CD4-positive, alpha-beta T cell treated with Interleukin-10 for 1 hour (primary cell): ENCODE measurements at regions not wholly inside any gene's neighbourhood (a gene's known extent, or its start where the extent isn't known, plus 50 kb on each side); places are given as distances from the start of the nearest gene placed in this dataset.
"Not testable (repeated sequence)": the region's sequence is repeated elsewhere in the genome, so short reads cannot be mapped to it uniquely, and the experiment has no call there.

Source experiments
- DNase-seq: peaks from one replicate; pipeline ENCODE4 v3.0.0-alpha.2; 2020

DNA sequence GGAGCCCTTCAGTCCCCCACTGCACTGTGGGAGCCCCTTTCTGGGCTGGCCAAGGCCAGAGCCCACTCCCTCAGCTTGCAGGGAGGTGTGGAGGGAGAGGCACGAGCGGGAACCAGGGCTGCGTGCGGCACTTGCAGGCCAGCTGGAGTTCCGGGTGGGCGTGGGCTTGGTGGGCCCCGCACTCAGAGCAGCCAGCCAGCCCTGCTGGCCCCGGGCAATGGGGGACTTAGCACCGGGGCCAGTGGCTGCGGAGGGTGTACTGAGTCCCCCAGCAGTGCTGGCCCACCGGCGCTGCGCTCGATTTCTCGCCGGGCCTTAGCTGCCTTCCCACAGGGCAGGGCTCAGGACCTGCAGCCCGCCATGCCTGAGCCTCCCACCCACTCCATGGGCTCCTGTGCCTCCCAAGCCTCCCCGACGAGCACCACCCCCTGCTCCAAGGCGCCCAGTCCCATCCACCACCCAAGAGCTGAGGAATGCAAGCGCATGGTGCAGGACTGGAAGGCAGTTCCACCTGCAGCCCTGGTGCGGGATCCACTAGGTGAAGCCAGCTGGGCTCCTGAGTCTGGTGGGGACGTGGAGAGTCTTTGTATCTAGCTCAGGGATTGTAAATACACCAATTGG, 776.2 kb downstream of the KCTD8 start:
- DNase-seq, result not testable (repeated sequence)

DNA sequence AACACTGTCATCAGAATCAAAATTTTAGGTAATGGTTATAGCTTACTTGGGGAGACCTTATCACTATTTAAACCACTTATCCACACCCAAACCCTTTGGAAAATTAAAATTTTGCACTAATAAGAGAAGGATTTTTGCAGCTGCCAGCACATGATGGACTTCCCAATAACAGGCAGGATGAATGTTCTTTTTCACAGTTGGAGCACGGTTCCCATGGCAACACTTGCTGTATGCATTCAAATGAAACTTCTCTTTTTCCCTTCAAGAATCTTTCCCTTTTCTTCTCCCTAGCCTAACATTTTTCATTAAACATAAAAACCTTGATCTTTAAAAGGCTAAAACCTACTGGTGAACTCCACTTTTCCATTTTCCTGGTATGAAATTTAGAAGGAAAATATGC, 768.2 kb downstream of the KCTD8 start:
- no peak for DNase-seq

DNA sequence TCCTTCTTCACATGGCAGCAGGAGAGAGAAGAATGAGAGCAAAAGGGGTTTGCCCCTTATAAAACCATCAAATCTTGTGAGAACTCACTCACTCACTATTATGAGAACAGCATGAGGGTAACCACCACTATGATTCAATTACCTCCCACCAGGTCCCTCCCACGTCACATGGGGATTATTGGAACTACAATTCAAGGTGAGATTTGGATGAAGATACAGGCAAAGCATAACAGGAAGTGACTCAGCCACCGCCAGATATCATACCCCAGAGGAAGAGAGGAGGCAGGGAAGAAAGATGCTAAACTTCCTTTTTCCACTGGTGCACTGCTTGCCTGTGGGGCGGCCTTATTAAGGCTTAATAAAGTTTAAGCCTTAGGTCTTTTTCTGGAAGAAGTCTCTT, 766.1 kb downstream of the KCTD8 start:
- no peak for DNase-seq

DNA sequence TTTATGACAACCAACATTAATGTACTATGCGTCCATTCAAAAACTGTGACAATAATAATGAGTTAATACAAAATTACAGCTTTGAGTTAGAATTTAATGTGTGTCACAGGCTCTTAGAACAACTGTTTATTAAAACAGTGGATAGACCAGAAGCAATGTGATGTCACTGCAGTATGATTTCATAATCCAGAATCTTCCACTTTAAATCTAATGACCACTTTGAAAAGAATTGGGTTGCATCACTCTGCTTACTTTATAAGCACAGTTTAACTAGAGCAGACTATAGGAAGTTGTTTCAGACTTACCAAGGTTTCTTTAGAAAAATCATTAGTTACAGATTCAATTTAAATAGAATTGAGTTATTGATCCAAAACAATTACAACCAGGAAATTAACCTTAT, 758.5 kb downstream of the KCTD8 start:
- DNase-seq, result no peak

DNA sequence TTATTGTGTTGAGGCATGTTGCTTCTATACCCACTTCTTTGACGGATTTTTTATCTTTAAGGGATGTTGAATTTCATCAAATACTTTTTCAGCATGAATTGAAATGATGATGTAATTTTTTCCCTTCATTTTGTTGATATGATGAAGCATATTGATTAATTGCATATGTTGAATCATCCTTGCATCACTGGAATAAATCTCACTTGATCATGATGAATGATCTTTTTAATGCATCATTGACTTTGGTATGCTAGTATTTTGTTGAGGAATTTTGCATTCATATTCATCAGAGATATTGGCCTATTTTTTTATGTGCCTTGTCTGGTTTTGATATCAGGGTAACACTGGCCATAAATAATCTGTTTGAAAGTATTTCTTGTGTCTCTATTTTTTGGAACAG, 754.7 kb downstream of the KCTD8 start:
- DNase-seq, result no peak

DNA sequence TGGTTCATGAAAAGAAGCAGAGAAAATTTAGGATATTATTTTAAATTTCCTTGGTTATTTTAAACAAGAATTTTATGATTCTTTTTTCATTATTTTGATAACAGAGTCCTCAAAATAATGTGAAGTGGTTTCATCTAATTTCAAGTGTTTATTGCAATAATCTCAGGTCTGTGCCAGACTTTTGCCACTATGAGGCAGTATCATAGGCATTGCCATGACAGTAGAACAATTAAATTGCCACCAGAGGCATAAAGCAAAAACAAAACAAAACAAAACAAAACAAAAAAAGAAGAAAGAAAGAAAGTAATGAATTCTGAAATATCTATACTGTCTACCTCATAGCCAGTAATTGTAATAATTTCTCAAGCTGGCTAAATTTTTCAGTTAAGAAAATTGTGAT, 739.2 kb downstream of the KCTD8 start:
- DNase-seq, result no peak

DNA sequence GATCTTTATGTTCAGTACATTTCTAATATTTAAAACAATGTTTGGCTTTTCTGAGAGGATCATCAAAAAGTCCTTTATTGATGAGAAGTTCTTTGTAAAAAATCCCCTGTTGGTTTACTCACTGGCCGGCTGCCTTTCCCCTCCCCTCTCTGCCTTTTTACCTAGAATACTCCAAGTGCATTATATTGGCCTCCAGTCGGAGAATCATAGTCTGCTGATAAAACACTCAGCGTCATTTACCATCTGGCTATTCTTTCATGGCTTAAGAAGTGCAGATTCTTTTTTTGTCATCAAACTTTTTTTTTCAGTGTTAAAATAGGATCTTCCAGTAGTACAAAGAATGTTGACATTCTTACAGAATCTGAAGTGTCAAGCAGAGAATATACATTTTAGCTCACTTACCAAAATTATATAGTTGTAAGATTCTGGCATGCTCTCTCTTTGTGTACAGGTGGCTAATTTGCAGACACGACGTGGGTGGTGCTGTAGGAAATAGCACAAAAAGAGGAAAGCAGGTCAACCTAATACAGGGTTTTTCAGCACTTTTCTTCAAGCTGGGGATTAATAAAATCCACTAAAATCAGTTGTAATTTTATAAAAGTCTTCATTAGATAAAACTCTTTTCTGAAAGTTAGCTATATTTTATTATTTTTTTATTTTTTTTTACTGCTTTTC, 731.8 kb downstream of the KCTD8 start:
- no peak for DNase-seq

DNA sequence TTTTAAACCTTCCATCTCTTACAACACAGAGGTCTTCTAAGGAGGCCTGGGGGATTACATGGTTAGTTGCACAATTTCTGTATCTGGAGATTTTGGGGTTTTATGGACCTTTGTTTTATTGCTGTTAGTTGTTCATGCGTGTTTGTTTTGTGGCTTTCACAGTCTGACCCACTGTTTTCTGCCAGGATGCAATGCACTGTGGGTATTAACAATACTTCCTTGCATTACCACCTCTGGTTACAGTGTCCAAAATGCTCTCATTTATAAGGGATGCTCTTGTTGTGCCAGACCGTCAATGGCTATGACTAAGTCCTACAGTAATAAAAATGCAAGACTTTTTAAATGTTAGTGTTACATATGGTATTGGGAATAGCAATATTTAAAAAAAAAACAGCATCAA, 730.2 kb downstream of the KCTD8 start:
- DNase-seq, result no peak

DNA sequence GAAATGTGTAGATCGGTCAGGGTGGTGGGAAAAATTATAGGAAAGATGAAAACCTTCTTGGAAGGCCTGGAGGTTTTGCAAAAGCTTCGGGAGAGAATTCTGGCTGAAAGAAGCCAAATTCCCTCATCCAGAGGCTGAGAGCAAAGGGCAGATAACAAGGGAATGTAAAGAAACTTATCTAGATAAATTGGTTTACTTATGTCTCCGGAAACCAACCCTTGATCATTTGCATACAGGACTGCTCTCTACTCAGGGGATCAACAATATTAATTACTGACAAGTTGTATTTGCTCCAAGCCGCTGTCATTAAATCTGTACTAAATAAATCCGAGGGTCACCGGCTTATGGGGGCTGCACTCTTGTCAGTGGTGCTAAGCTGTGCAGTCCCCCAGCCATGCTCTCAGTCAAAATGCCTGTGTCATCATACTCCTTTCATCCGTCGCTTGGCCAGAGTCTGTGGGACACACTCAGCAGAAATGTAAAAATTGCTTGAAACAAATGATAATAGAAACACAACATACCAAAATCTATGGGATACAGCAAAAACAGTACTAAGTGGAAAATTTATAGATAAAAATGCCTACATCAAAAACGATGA, 715.7 kb downstream of the KCTD8 start:
- DNase-seq, result no peak

DNA sequence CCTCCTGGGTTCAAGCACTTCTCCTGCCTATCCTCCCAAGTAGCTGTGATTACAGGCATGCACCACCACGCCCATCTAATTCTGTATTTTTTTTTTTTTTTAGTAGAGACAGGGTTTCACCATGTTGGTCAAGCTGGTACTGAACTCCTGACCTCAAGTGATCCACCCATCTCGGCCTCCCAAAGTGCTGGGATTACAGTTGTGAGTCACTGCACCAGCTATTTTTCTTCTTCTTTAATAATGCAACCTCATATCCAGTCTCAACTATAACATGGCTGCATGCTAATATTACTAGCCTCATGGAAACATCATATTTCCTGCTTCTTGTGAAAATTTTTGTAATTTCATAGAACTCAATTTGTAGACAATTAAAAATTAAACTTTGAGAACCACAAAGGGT, 706.5 kb downstream of the KCTD8 start:
- no peak for DNase-seq

DNA sequence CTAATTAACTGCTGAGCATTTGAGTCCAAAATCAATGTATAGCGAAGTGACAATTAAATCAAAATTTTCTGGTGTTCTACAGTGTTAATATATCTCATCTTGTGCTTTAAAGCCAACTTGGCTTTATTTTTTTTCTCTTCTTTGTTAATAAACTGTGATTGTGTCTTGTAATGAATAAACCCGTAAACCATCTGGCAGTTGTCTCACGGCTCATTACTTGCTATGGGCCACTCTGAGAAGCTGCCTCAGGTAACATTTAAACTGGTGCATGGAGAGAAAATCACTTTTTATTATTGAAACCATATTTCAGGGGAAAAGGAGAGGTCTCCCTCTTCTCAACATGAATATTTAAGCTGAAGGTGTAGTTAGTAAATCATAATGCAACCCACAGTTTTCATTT, 694.0 kb downstream of the KCTD8 start:
- no peak for DNase-seq

DNA sequence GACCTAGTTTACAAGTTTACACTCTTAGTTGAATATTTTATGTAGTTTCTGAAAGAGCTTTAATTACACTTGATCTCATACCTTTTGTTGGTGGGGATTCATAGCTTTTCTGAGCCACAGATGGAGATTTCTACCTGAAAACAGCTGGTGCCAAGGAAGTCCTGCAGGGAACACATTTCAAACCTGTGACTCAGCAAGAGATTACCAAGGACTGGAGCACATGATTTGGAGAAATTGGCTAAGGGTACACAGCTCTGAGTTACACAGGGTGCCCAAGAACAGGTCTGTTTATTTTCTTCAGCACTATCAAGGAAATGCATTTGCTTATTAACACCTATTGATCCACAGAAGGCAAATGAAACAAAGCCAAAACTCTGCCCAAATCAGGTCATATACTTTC, 691.5 kb downstream of the KCTD8 start:
- DNase-seq, result no peak

DNA sequence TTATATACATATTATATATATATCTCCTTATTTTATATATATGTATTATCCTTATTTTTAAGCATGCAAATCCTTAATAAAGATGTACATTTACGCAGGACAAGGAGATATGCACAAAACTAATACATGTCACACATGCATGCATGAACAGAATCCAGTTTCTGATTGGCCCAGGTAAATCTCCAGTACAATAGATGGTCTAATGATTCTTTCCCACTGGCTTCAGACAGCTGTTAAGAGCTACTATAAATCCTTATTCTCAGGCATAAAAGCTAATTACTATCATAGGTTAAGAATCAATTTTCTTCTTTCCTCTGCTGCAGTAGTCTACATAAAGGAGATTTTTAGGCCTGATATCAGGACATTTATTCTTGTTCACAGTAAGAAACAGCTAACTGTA, 689.8 kb downstream of the KCTD8 start:
- DNase-seq, result no peak

DNA sequence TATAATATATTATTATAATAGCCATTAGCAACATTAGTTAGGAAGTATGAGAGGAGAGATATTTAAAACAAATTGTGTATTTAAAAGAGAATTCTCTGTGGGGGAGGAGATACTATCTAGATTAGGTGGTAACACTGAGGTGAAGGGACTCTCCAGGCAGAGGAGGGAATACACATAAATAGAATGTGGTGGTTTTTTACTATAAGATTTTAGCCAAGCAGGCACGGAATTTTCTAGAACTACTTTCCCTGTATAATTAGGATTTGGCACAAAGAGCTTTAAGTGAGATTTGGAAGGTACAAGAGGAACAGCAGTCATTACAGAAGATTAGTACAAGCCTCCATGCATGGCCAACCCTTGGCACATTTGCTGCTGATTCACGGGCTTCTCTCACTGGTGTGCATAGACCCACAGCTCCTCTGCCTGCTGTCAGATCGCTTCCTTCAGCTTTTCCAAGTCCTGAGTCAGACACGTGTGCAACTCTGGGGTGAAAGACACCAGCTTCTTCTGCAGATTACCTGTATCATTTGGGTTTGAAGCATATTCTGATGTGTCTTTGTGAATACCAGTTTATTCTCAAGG, 685.5 kb downstream of the KCTD8 start:
- DNase-seq, result no peak

DNA sequence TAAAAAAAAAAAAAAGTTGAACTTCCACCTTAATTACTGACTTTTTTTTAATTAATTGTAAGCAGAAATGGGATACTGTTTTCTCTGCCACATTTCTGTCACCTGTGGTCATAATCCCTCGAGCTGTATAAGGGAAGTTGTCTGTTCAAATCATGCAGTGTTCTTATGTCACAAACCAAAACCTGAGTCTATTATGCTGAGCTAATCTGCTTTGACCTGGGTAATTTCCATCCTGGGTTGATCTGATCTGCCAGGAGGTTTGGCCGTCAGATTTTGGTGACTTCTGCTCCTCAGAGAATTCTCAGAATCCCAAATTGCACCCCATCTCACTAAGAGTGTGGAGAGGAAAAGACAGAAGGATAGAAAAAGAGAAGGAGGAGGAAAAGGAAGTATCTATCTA, 683.1 kb downstream of the KCTD8 start:
- DNase-seq, result no peak

DNA sequence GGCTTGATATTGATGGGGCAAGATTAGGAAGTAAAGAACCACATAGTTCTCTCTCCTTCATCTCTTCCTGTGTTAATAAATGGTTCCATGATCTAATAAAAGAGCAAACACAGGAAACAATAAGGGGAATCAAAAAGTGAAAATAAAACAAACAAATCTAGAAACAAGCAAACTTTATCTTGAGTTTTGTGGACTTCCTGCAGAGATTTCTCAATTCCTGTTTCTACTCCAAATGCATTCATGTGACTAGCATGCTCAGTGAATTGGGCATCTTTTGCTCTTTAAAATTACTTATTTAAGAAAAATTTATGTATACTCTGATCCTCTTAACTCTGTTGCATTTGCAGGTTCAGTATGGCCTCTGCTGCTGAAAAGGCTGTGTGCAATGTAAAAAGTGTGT, 682.0 kb downstream of the KCTD8 start:
- DNase-seq, result no peak

DNA sequence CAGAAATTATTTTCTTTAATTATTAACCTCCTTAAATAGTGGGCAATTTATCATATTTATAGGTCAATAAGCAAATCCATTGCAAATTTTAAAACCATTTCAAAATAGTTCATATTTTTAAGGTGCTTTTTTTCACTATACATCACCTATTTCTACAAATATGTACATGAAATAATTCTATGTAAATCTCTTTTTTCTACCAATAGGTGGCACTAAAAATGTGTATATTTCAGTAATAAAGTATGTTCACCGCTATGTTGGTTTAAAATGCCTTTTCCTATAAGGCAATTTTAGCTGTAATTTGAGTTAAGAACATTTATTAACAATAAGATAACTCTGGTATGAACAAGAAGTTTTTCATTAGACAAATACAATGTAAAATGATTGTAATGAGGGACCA, 672.2 kb downstream of the KCTD8 start:
- DNase-seq, result no peak

DNA sequence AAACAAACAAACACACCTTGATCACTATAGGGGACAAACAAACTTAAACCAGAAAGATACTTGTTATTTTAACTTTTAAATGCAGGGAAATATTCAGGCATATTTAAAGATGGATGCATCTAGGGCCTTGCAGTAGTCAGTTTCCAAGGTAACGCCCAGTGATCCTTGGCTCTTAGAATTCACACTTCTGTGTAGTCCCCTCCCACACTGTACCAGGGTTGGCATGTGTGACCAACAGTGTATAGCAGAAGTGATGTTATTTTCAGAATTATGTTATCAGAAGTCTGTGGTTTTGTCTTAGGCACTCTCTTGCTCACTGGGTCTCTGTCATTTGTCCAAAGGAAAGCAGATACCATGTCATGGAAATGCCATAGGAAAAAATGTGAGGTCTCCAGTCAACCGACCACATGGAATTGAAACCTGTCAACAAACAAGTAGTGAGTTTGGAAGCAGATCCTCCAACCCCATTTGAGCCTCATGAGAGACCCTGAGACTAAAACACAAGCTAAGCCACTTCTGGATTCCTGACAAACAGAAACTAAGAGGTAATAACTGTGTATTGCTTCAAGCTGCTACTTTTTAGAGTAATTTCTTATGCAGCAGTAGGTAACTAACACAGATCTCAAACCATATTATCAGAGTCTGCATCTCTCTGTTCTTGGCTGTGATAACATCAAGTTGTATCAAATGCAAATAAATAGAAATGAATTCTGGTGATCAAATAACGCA, 670.3 kb downstream of the KCTD8 start:
- no peak for DNase-seq

DNA sequence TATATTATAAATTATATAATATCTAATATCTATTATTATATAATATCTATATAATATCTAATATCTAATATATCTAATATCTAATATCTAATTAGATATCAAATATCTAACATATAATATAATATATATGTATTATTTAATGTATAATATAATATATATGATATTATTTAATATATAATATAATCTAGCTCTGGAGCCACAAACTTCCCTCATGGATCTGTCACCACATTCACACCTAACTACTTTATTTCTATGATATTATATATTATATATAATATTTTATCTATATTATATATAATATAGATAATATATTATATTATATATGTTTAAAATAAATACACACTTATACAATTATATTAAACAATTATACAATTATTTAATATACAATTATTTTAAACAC, 667.5 kb downstream of the KCTD8 start:
- DNase-seq, result no peak

DNA sequence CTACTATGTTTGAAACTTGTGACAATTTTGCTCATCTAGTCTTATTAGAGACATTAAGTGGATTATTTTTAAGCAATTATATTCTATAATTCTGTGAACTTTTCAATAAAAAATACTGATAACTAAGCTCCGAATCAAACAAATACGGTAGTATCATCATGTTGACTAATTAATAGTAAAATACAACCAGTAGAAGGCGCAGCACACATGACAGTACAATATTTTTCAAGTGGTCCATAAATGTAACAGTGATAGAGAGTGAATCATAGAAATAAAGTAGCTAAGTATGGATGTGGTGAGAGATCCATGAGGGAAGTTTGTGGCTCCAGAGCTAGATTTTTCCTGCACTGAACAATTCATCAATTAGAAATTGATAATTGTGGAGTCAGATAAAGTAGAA, 666.2 kb downstream of the KCTD8 start:
- DNase-seq, result no peak

DNA sequence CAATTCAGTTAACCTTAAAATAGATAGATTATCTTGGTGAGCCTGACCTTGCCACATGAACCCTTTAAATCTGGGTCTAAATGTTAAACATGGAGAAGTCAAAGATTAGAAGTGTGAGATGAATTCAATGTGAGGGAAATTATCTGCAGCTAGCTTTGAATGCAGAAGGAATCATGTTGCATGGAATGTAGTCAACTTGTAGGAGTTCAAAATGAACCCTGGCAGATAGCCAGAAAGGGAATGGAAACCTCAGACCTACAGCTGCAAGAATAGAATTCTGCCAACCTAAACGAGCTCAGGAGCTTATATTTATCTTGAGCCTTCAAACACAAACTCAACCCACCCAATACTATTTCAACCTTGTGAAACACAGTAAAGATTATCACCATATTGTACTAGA, 632.5 kb downstream of the KCTD8 start:
- DNase-seq, result no peak

DNA sequence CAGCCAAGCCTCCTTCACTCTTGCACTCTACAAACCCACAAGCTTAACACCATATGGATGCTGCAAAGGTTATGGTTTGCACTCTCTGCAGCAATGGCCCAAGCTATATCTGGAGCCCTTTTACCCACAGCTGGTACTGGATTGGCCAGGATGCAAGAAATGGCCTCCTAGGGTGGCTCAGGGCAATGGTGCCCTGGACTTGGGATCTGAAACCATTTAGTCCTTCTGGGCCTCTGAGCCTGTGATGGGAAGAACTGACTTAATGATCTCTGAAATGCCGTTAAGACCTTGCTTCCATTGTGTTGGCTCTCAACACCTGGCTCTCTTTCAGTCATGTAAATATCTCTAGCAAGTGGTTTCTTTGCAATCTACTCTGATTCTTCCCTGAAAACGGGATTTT, 626.0 kb downstream of the KCTD8 start:
- DNase-seq, result no peak

DNA sequence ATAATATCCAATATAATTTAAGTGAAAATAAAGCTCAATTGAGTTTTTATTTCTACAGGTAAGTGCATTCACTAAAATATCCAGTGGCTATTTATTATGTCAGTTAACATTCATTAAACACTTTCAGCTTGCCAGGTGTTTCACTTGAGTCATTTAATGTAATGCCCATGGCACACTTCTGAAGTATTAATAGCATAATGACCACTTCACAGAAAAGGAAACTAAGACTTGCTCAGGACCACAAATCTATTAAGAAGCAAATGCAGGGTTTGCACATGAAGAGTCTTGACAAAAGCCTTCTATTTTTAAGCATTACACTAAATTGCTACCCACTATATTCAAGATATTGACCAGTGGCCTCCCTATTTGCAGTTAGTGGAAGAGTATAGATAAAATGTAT, 612.7 kb downstream of the KCTD8 start:
- no peak for DNase-seq

DNA sequence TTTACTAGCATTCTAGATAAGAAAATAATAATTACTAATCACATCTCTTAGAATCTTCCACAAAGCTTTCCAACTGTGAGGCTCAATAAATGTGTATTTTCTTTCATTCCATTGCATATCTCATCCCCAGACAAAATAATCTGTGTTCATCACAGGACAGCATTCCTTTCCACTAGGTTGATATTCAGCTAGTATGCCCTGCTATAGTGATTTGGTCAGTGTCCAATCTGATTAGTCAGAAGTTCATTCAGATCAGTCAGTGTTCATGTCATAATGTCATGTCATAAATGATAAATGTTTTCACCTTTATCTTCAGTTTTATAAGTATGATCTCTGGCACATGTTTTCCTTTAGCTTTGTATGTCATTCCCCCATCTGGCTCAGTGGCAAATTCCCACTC, 611.4 kb downstream of the KCTD8 start:
- DNase-seq, result no peak
